Astrocyte (in vitro differentiated cells and primary cell): ENCODE measurements at regions not wholly inside any gene's neighbourhood (a gene's known extent, or its start where the extent isn't known, plus 50 kb on each side); places are given as distances from the start of the nearest gene placed in this dataset.
"Not testable (repeated sequence)": the region's sequence is repeated elsewhere in the genome, so short reads cannot be mapped to it uniquely, and the experiment has no call there.

Source experiments
- DNase-seq: peaks from one replicate; pipeline ENCODE4 v3.0.0-alpha.2; 2010; ENCODE audit warnings: low read depth
- FAIRE-seq: peaks from 2 replicates; lab custom pipeline; 2011; peaks lifted over from hg19 to GRCh38; lab: Jason Lieb, UNC
- H2AFZ ChIP-seq: 2 replicates; pipeline ENCODE4 v1.6.0; 2012; ENCODE audit warnings: low read depth, low read length, inconsistent platforms
- H3K27ac ChIP-seq: 2 replicates; pipeline ENCODE4 v1.5.1; 2011; ENCODE audit warnings: low read depth, low read length, inconsistent platforms
- H3K27me3 ChIP-seq: 2 replicates; pipeline ENCODE4 v1.6.0; 2011; ENCODE audit warnings: low read length, inconsistent platforms; ENCODE audit not compliant: insufficient read depth
- H3K36me3 ChIP-seq: 2 replicates; pipeline ENCODE4 v1.5.1; 2011; ENCODE audit warnings: low read length, inconsistent platforms; ENCODE audit not compliant: insufficient read depth
- H3K4me1 ChIP-seq: 2 replicates; pipeline ENCODE4 v1.5.1; 2011; ENCODE audit warnings: low read length, inconsistent platforms; ENCODE audit not compliant: insufficient read depth
- H3K4me2 ChIP-seq: 2 replicates; pipeline ENCODE4 v1.6.0; 2012; ENCODE audit warnings: low read length, inconsistent platforms
- H3K4me3 ChIP-seq: 2 replicates; pipeline ENCODE4 v1.5.1; 2011; ENCODE audit warnings: low read depth, mild to moderate bottlenecking, low read length, inconsistent platforms; ENCODE audit not compliant: insufficient read depth
- H3K79me2 ChIP-seq: 2 replicates; pipeline ENCODE4 v1.6.0; 2012; ENCODE audit warnings: mild to moderate bottlenecking, low read length, inconsistent platforms; ENCODE audit not compliant: insufficient read depth
- H3K9ac ChIP-seq: 2 replicates; pipeline ENCODE4 v1.6.0; 2012; ENCODE audit warnings: mild to moderate bottlenecking, low read length, inconsistent platforms
- H3K9me3 ChIP-seq: 2 replicates; pipeline ENCODE4 v1.5.1; 2012; ENCODE audit warnings: low read depth, mild to moderate bottlenecking, low read length, inconsistent platforms; ENCODE audit not compliant: insufficient read depth
- H4K20me1 ChIP-seq: 2 replicates; pipeline ENCODE4 v1.6.0; 2012; ENCODE audit warnings: low read length, inconsistent platforms; ENCODE audit not compliant: insufficient read depth
- H3K27ac Mint-ChIP-seq: one replicate; pipeline ENCODE4 v1.8.0; 2021; ENCODE audit warnings: mild to moderate bottlenecking, mixed read lengths; ENCODE audit not compliant: unreplicated experiment
- H3K27me3 Mint-ChIP-seq: one replicate; pipeline ENCODE4 v1.8.0; 2021; ENCODE audit warnings: low read depth, mixed read lengths; ENCODE audit not compliant: unreplicated experiment
- H3K36me3 Mint-ChIP-seq: one replicate; pipeline ENCODE4 v1.8.0; 2021; ENCODE audit warnings: low read depth, mixed read lengths; ENCODE audit not compliant: unreplicated experiment
- H3K4me1 Mint-ChIP-seq: one replicate; pipeline ENCODE4 v1.8.0; 2021; ENCODE audit warnings: low read depth, mixed read lengths; ENCODE audit not compliant: unreplicated experiment
- H3K4me3 Mint-ChIP-seq: one replicate; pipeline ENCODE4 v1.8.0; 2021; ENCODE audit warnings: mild to moderate bottlenecking, moderate library complexity, mixed read lengths; ENCODE audit not compliant: unreplicated experiment
- H3K9me3 Mint-ChIP-seq: one replicate; pipeline ENCODE4 v1.8.0; 2021; ENCODE audit warnings: mild to moderate bottlenecking, mixed read lengths; ENCODE audit not compliant: unreplicated experiment
- CTCF ChIP-seq: IDR thresholded peaks from 2 replicates; pipeline ENCODE4 v1.5.1; 2011; ENCODE audit warnings: low read depth, mild to moderate bottlenecking, inconsistent platforms, low read length, moderate library complexity; ENCODE audit not compliant: insufficient read depth
- EZH2 ChIP-seq: IDR thresholded peaks from 2 replicates; pipeline ENCODE4 v1.6.1; 2012; ENCODE audit warnings: mild to moderate bottlenecking, low read length, inconsistent platforms; ENCODE audit not compliant: insufficient read depth

- no peak for FAIRE-seq
These were observed 97.9 kb downstream of the TMEM168 start for GRCh38 chr7:112692333-112692732.

GRCh38 chr7:112697211-112697610 lies 93.0 kb downstream of the TMEM168 start:
- not testable (repeated sequence) for H3K27me3 ChIP-seq, H3K79me2 ChIP-seq, FAIRE-seq, H3K36me3 Mint-ChIP-seq, H3K9ac ChIP-seq, H3K36me3 ChIP-seq, H3K4me3 Mint-ChIP-seq, H3K27ac Mint-ChIP-seq, H3K4me1 Mint-ChIP-seq, H3K4me1 ChIP-seq, H3K27ac ChIP-seq, DNase-seq, H3K4me3 ChIP-seq, H2AFZ ChIP-seq, H3K9me3 Mint-ChIP-seq, H3K9me3 ChIP-seq, H3K4me2 ChIP-seq, H4K20me1 ChIP-seq, H3K27me3 Mint-ChIP-seq

More at GRCh38 chr7:112692333-112692732, 97.9 kb downstream of the TMEM168 start:
- no peaks in the 10 kb centered on the region for H4K20me1 ChIP-seq
- no peak for DNase-seq
- no peaks in the 10 kb centered on the region for H3K79me2 ChIP-seq
- H3K27me3 ChIP-seq: no peaks in the 10 kb centered on the region
- H3K27me3 Mint-ChIP-seq: no peaks in the 10 kb centered on the region
- H3K4me2 ChIP-seq: no peak overlapping the region
- no peak overlapping the region for H3K9ac ChIP-seq
- no peak for TF ChIP-seq EZH2
- H3K9me3 ChIP-seq: no peaks in the 10 kb centered on the region
- no peaks in the 10 kb centered on the region for H3K4me1 Mint-ChIP-seq
- H3K4me3 Mint-ChIP-seq: no peak overlapping the region
- no peaks in the 10 kb centered on the region for H3K36me3 ChIP-seq
- H3K27ac Mint-ChIP-seq: no peak overlapping the region
- H3K4me3 ChIP-seq: no peak overlapping the region
- H3K4me1 ChIP-seq: no peaks in the 10 kb centered on the region
- no peak overlapping the region for H3K27ac ChIP-seq
- no peak overlapping the region for H2AFZ ChIP-seq
- H3K9me3 Mint-ChIP-seq: peaks cover 6% of the 10 kb centered on the region
- H3K36me3 Mint-ChIP-seq: no peaks in the 10 kb centered on the region

- no peaks in the 10 kb centered on the region for H3K4me1 ChIP-seq
- H3K27ac Mint-ChIP-seq: no peak overlapping the region
- no peak overlapping the region for H3K9ac ChIP-seq
- no peaks in the 10 kb centered on the region for H3K9me3 ChIP-seq
- no peak overlapping the region for H3K27ac ChIP-seq
- H3K27me3 ChIP-seq: no peaks in the 10 kb centered on the region
- H3K36me3 ChIP-seq: no peaks in the 10 kb centered on the region
- H2AFZ ChIP-seq: no peak overlapping the region
- H3K79me2 ChIP-seq: no peaks in the 10 kb centered on the region
- H3K36me3 Mint-ChIP-seq: no peaks in the 10 kb centered on the region
- no peak overlapping the region for H3K4me3 Mint-ChIP-seq
- no peak overlapping the region for H3K4me3 ChIP-seq
- no peak overlapping the region for H3K4me2 ChIP-seq
- no peaks in the 10 kb centered on the region for H3K4me1 Mint-ChIP-seq
- DNase-seq (no peak), FAIRE-seq (no peak)
- no peaks in the 10 kb centered on the region for H3K27me3 Mint-ChIP-seq
- peaks cover 8% of the 10 kb centered on the region for H3K9me3 Mint-ChIP-seq
- H4K20me1 ChIP-seq: no peaks in the 10 kb centered on the region
- TF ChIP-seq EZH2 (no peak), CTCF (no peak)
These were observed 90.3 kb downstream of the TMEM168 start for GRCh38 chr7:112699725-112700513.
